DND-41 (cell line): ENCODE measurements at regions not wholly inside any gene's neighbourhood (a gene's known extent, or its start where the extent isn't known, plus 50 kb on each side); places are given as distances from the start of the nearest gene placed in this dataset.

Experiments used
- ATAC-seq: fragments of 200-7000 bp; cut with Tn5 transposase; 3 replicates; pipeline ENCODE4 v1.9.1; 2021; ENCODE audit warnings: low read depth; ENCODE audit not compliant: insufficient read depth
- DNase-seq: peaks from one replicate; pipeline ENCODE4 v3.0.0-alpha.2; 2020
- H2AFZ ChIP-seq: 2 replicates; pipeline ENCODE4 v1.6.0; 2012; ENCODE audit warnings: low read depth, low read length
- H3K27ac ChIP-seq: 2 replicates; pipeline ENCODE4 v1.5.1; 2012; ENCODE audit warnings: low read length, inconsistent platforms
- H3K27me3 ChIP-seq: fragments of 200-600 bp; sonication (generic); 2 replicates; pipeline ENCODE4 v1.6.0; 2012; ENCODE audit warnings: low read length, mild to moderate bottlenecking, inconsistent platforms; ENCODE audit not compliant: insufficient read depth, poor library complexity
- H3K36me3 ChIP-seq: 2 replicates; pipeline ENCODE4 v1.5.1; 2012; ENCODE audit warnings: low read length, inconsistent platforms; ENCODE audit not compliant: insufficient read depth
- H3K4me1 ChIP-seq: 2 replicates; pipeline ENCODE4 v1.5.1; 2012; ENCODE audit warnings: mild to moderate bottlenecking, low read length; ENCODE audit not compliant: insufficient read depth
- H3K4me2 ChIP-seq: 2 replicates; pipeline ENCODE4 v1.6.0; 2012; ENCODE audit warnings: mild to moderate bottlenecking, moderate library complexity, low read length, inconsistent platforms; ENCODE audit not compliant: insufficient read depth
- H3K4me3 ChIP-seq, 2 experiments: fragments of 200-600 bp in 1 of 2; shearing (Covaris generic) in 1 of 2; 2 replicates each; pipeline ENCODE4 v1.5.1; 2012 to 2016; ENCODE audit warnings: inconsistent platforms in 2 of 2, low read length in 2 of 2, mild to moderate bottlenecking in 2 of 2, low read depth in 1 of 2, moderate library complexity in 1 of 2
- H3K79me2 ChIP-seq: 2 replicates; pipeline ENCODE4 v1.6.0; 2012; ENCODE audit warnings: low read length, inconsistent platforms; ENCODE audit not compliant: insufficient read depth
- H3K9ac ChIP-seq: 2 replicates; pipeline ENCODE4 v1.6.0; 2012; ENCODE audit warnings: low read depth, mild to moderate bottlenecking, inconsistent platforms, low read length, moderate library complexity
- H3K9me3 ChIP-seq: 2 replicates; pipeline ENCODE4 v1.5.1; 2012; ENCODE audit warnings: low read length, moderate library complexity, mild to moderate bottlenecking, inconsistent platforms; ENCODE audit not compliant: insufficient read depth, severe bottlenecking
- H4K20me1 ChIP-seq: 2 replicates; pipeline ENCODE4 v1.6.0; 2012; ENCODE audit warnings: low read length; ENCODE audit not compliant: insufficient read depth
- EZH2 ChIP-seq: IDR thresholded peaks from 3 replicates; pipeline ENCODE4 v1.6.1; 2012; ENCODE audit warnings: borderline replicate concordance, low read depth, mild to moderate bottlenecking, moderate library complexity, low read length, inconsistent platforms; ENCODE audit not compliant: severe bottlenecking
- TF ChIP-seq, protein P1 (sequence below): IDR thresholded peaks from 2 replicates; pipeline ENCODE4 v1.5.1; 2012; ENCODE audit warnings: borderline replicate concordance, low read length, moderate library complexity, mild to moderate bottlenecking; ENCODE audit not compliant: poor library complexity, severe bottlenecking; ENCODE audit errors: extremely low read depth

DNA sequence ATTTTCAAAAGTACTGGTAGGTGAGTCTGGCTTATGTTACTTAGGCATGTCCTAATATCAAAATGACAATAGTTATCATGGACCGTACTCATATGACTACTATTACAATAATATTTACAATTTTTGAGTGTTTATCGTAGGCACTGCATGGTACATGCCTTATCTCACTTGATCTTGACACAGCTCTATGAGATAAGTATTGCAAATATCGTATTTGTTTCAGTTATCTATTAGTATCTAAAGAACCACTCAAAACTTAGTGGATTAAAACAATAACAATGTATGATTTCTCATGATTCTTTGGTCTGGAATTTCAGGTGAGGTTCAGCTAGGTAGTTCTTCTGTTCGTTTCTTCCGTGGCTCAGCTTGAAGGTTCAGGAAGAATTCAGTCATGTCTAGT lies 59.7 kb upstream of the XCR1 start:
- Histone ChIP-seq H3K9ac (no peak overlapping the region), H2AFZ (no peak overlapping the region), H3K79me2 (no peaks in the 10 kb centered on the region), H3K27me3 (no peaks in the 10 kb centered on the region), H3K4me1 (peaks cover 16% of the 10 kb centered on the region), H3K36me3 (no peaks in the 10 kb centered on the region), H3K9me3 (no peaks in the 10 kb centered on the region), H3K4me2 (no peak overlapping the region), H4K20me1 (no peaks in the 10 kb centered on the region), H3K4me3 (no peak overlapping the region), H3K27ac (no peak overlapping the region)
- ATAC-seq (no peak), DNase-seq (no peak)
- TF ChIP-seq, protein P1, sequence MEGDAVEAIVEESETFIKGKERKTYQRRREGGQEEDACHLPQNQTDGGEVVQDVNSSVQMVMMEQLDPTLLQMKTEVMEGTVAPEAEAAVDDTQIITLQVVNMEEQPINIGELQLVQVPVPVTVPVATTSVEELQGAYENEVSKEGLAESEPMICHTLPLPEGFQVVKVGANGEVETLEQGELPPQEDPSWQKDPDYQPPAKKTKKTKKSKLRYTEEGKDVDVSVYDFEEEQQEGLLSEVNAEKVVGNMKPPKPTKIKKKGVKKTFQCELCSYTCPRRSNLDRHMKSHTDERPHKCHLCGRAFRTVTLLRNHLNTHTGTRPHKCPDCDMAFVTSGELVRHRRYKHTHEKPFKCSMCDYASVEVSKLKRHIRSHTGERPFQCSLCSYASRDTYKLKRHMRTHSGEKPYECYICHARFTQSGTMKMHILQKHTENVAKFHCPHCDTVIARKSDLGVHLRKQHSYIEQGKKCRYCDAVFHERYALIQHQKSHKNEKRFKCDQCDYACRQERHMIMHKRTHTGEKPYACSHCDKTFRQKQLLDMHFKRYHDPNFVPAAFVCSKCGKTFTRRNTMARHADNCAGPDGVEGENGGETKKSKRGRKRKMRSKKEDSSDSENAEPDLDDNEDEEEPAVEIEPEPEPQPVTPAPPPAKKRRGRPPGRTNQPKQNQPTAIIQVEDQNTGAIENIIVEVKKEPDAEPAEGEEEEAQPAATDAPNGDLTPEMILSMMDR: no peak
- TF ChIP-seq EZH2: no peak

DNA sequence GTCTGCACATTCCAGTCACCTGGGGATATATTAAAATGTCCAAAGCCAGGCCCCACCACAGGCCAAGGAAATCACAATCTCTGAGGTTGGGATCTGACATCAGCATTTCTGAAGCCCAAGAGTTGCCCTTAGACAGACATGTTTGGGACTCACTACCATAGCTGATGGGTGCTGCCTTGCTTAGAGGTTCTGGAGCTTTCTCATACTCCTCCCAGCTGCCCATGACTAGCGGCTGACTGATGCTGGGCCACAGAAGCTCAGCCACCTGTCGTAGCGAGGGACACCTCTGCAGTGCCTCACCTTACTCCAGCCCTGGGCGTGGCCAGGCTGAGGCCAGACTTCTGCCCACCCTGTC lies 58.8 kb upstream of the XCR1 start:
- no peaks in the 10 kb centered on the region for H3K9me3 ChIP-seq
- no peaks in the 10 kb centered on the region for H4K20me1 ChIP-seq
- H2AFZ ChIP-seq: no peak overlapping the region
- no peaks in the 10 kb centered on the region for H3K36me3 ChIP-seq
- no peak overlapping the region for H3K4me2 ChIP-seq
- H3K79me2 ChIP-seq: no peaks in the 10 kb centered on the region
- no peak overlapping the region for H3K4me3 ChIP-seq
- no peak for ATAC-seq
- no peaks in the 10 kb centered on the region for H3K27me3 ChIP-seq
- TF ChIP-seq, protein P1: no peak
- TF ChIP-seq EZH2: no peak
- H3K4me1 ChIP-seq: peaks cover 6% of the 10 kb centered on the region
- no peak overlapping the region for H3K9ac ChIP-seq
- no peak overlapping the region for H3K27ac ChIP-seq
- no peak for DNase-seq

DNA sequence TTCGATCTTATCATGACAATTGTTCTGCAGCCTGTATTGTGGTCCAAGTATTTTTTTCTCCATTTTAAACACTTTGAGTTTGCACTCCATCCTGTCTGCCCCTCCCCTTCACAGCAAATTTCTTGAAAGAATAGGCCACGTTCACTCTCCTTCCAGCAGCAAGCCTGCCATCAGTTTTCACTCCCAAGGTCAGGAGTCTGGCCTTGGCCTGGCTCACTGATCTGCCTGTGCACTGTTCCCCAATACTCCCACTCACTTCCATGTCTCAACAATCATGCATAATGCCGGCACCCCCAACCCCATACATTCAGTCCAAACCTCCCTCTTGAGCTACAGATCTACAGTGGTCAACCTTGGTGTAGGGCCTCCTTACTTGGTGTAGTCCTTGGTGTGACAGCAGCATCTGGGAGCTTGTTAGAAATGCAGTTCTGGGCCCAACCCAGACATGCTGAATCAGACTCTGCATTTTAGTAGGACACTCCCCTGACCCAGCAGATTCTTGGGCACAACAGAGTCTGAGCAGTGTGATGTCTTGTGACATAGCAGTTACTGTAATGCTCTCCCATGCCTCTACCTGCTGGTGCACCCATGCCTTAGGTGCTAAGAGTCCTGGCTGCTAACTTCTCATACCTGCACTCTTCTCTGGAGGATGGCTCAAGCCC lies 58.3 kb upstream of the XCR1 start:
- Histone ChIP-seq H3K36me3 (no peaks in the 10 kb centered on the region), H3K4me2 (no peak overlapping the region), H3K9me3 (no peaks in the 10 kb centered on the region), H4K20me1 (no peaks in the 10 kb centered on the region), H2AFZ (no peak overlapping the region), H3K9ac (no peak overlapping the region), H3K27me3 (no peaks in the 10 kb centered on the region), H3K27ac (no peak overlapping the region), H3K79me2 (no peaks in the 10 kb centered on the region), H3K4me3 (no peak overlapping the region), H3K4me1 (0 out of 2 replicates have a peak, but pooled peaks cover 3% of the 10 kb centered on the region)
- ATAC-seq (no peak), DNase-seq (no peak)
- TF ChIP-seq EZH2: no peak
- TF ChIP-seq, protein P1: no peak
